HUES64 (cell line): ENCODE measurements at regions not wholly inside any gene's neighbourhood (a gene's known extent, or its start where the extent isn't known, plus 50 kb on each side); places are given as distances from the start of the nearest gene placed in this dataset.

ENCODE experiments used
- H3K27ac ChIP-seq: 2 replicates; pipeline ENCODE4 v1.7.0; 2013; ENCODE audit warnings: low read depth, low read length, inconsistent platforms
- H3K27me3 ChIP-seq: 2 replicates; pipeline ENCODE4 v1.6.1; 2013; ENCODE audit warnings: mild to moderate bottlenecking, low read length; ENCODE audit not compliant: insufficient read depth
- H3K36me3 ChIP-seq: 2 replicates; pipeline ENCODE4 v1.6.1; 2013; ENCODE audit warnings: mild to moderate bottlenecking, low read length; ENCODE audit not compliant: insufficient read depth
- H3K4me1 ChIP-seq: 2 replicates; pipeline ENCODE4 v1.6.1; 2013; ENCODE audit warnings: mild to moderate bottlenecking, low read length, moderate library complexity; ENCODE audit not compliant: insufficient read depth
- H3K4me3 ChIP-seq: 2 replicates; pipeline ENCODE4 v1.5.1; 2013; ENCODE audit warnings: mild to moderate bottlenecking, low read length, moderate library complexity
- H3K9ac ChIP-seq: 2 replicates; pipeline ENCODE4 v1.6.1; 2013; ENCODE audit warnings: mild to moderate bottlenecking, low read depth, low read length
- H3K9me3 ChIP-seq: 2 replicates; pipeline ENCODE4 v1.6.1; 2013; ENCODE audit warnings: low read depth, low read length; ENCODE audit not compliant: insufficient read depth
- WGBS: fragments of 150-250, 120-280 bp; methylation state at CpG from one replicate; pipeline ENCODE4 v1.1.7; 2013; ENCODE audit warnings: missing lambda C conversion rate; 5-methylcytosine and 5-hydroxymethylcytosine counted together

DNA sequence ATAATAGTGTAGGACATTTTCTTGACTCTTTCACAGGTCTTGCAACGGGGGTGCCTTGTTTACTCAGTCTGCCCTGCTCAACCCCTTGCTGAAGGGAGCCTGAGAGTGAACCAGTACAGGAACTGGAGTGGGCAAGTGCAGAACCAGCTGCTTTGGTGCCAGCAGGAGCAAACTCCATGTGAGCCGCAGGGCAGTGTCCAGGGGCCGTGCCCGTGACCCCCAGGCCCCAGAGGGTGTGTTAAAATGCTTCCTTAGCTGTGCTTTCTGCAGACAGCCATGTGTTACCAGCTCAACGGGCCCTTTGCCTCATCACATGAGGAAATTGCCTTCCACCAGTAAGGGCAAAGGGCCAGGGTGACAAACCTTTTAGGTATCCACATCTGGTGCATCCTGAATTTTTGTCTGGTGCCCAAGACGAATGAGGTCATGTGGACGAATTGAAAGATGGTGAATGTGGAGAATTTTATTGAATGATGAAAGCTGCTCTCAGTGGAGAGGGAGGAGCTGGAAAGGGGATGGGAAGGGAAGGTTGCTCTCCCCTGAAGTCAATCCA lies 53.6 kb upstream of the OR5D13 start:
- 73% methylated on average over 7 of the region's 7 CpGs for WGBS
- H3K9me3 ChIP-seq: peaks cover 95% of the 10 kb centered on the region
- H3K4me1 ChIP-seq: no peaks in the 10 kb centered on the region
- H3K27me3 ChIP-seq: no peaks in the 10 kb centered on the region
- no peak overlapping the region for H3K4me3 ChIP-seq
- no peak overlapping the region for H3K9ac ChIP-seq
- H3K27ac ChIP-seq: no peak overlapping the region
- H3K36me3 ChIP-seq: no peaks in the 10 kb centered on the region
